ENCODE measurements at regions not wholly inside any gene's neighbourhood (a gene's known extent, or its start where the extent isn't known, plus 50 kb on each side); places are given as distances from the start of the nearest gene placed in this dataset.

DNA sequence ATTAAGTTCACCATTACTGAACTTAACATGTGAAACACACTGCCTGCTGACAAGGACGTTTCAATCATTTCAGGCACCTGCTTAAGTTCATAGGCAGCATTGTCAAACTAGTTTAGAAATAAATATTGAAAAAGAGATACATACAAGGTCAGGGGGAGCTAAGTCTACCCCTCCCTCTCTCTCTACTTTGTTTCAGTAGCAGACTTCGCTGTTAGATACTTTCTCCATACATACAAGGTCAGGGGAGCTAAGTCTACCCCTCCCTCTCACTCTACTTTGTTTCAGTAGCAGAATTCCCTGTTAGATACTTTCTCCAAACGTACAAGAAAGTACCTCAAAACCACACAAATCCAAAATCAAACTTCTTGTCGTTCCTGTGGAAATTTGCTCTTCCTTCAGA, 387.4 kb upstream of the PDE4D start:
- Mint-ChIP-seq H3K9me3 (ENCODE audit: insufficient read depth) (no peaks in the 10 kb centered on the region), H3K36me3 (ENCODE audit: low read depth) (no peaks in the 10 kb centered on the region), H3K27ac (no peak overlapping the region), H3K4me3 (no peak overlapping the region), H3K4me1 (ENCODE audit: low read depth) (no peaks in the 10 kb centered on the region), H3K27me3 (ENCODE audit: low read depth) (no peaks in the 10 kb centered on the region)
- ChIA-PET CTCF (no interaction called here), POLR2A (no interaction called here)
- no peak for DNase-seq
- ATAC-seq = no peak

GRCh38 chr5:60277941-60278340, 384.4 kb upstream of the PDE4D start:
- Mint-ChIP-seq H3K36me3 (ENCODE audit: low read depth) (no peaks in the 10 kb centered on the region), H3K4me1 (ENCODE audit: low read depth) (no peaks in the 10 kb centered on the region), H3K27ac (no peak overlapping the region), H3K9me3 (ENCODE audit: insufficient read depth) (no peaks in the 10 kb centered on the region), H3K27me3 (ENCODE audit: low read depth) (no peaks in the 10 kb centered on the region), H3K4me3 (no peak overlapping the region)
- no peak for ATAC-seq
- ChIA-PET CTCF (no interaction called here), POLR2A (interaction anchor here (0.6 kb wide), 1 partner anchor 36 kb away, joined by 3 read pairs; no protein-coding TSS in a partner anchor)
- no peak for DNase-seq

DNA sequence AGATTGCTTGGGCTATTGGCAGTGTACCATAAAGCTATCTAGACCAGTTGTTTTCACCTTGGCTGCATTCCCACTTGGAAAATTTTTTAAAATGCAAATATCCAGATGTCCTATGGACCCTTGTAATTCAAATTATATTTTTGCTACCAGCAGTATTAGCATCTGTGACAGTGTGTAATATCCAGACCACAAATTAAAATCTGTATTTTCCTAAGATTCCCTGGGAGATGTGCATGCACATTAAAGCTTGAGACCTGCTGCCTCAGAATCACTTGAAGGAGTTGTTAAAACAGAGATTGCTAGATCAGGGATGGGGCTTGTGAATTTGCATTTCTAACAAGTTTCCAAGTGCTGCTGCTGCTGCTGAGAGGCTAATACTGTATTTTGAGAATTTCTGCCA, 381.2 kb upstream of the PDE4D start:
- Mint-ChIP-seq H3K27ac (no peak overlapping the region), H3K9me3 (ENCODE audit: insufficient read depth) (no peaks in the 10 kb centered on the region), H3K36me3 (ENCODE audit: low read depth) (no peaks in the 10 kb centered on the region), H3K27me3 (ENCODE audit: low read depth) (no peaks in the 10 kb centered on the region), H3K4me1 (ENCODE audit: low read depth) (no peaks in the 10 kb centered on the region), H3K4me3 (no peak overlapping the region)
- POLR2A ChIA-PET = no interaction called here
- ATAC-seq = no peak
- CTCF ChIA-PET = no interaction called here
- DNase-seq = no peak

DNA sequence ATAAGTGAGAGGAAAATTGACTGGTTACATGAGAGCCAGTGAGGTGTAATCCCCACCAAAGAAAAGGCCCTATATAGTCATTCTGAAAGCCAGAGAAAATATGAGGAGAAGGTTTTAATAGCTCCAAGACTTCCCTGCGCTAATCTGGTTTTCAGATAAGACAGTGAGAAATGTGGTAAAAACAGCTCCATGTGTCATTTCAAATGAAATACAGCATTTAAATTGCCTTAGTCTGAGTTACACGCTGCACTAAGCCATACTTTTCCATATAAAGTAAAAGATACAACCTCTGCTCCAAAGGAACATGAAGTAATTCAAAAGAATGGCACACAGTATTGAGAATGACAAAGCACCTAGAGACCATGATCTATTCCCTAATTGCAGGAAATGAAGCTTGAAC, 378.0 kb upstream of the PDE4D start:
- Mint-ChIP-seq H3K9me3 (ENCODE audit: insufficient read depth) (no peaks in the 10 kb centered on the region), H3K27ac (no peak overlapping the region), H3K4me3 (no peak overlapping the region), H3K4me1 (ENCODE audit: low read depth) (no peaks in the 10 kb centered on the region), H3K27me3 (ENCODE audit: low read depth) (no peaks in the 10 kb centered on the region), H3K36me3 (ENCODE audit: low read depth) (no peaks in the 10 kb centered on the region)
- ChIA-PET CTCF (interaction anchor here (1.6 kb wide), 1 partner anchor 16 kb away, joined by 8 read pairs; no protein-coding TSS in a partner anchor), POLR2A (no interaction called here)
- DNase-seq (no peak), ATAC-seq (no peak)

GRCh38 chr5:60267907-60268306, 374.4 kb upstream of the PDE4D start:
- DNase-seq (no peak), ATAC-seq (no peak)
- Mint-ChIP-seq H3K36me3 (ENCODE audit: low read depth) (no peaks in the 10 kb centered on the region), H3K4me3 (no peak overlapping the region), H3K9me3 (ENCODE audit: insufficient read depth) (no peaks in the 10 kb centered on the region), H3K4me1 (ENCODE audit: low read depth) (no peaks in the 10 kb centered on the region), H3K27ac (no peak overlapping the region), H3K27me3 (ENCODE audit: low read depth) (no peaks in the 10 kb centered on the region)
- CTCF ChIA-PET = no interaction called here
- POLR2A ChIA-PET = no interaction called here

DNA sequence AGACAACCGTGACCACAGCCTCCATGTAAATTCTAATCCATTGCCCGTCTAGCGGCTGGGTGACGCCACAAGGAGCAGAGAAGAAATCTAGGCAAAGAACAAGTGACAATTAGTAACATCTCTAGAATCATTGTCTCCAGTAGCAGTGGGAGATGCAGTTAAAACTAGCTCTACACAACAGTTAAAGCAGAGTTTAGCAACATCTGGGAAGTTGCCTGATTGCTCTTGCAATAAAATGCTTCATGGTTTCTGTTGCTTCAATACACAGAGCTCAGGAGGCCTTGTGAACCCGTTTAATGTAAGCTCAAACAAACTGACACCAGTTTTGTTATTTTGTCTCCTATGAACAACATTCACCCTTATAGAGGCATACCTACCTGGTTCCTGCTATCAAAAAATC, 369.8 kb upstream of the PDE4D start:
- H3K27ac Mint-ChIP-seq = no peak overlapping the region
- no peak for ATAC-seq
- no peaks in the 10 kb centered on the region for H3K27me3 Mint-ChIP-seq (ENCODE audit: low read depth)
- no peak overlapping the region for H3K4me3 Mint-ChIP-seq
- H3K4me1 Mint-ChIP-seq (ENCODE audit: low read depth) = no peaks in the 10 kb centered on the region
- DNase-seq = no peak
- H3K36me3 Mint-ChIP-seq (ENCODE audit: low read depth) = no peaks in the 10 kb centered on the region
- ChIA-PET CTCF (no interaction called here), POLR2A (no interaction called here)
- H3K9me3 Mint-ChIP-seq (ENCODE audit: insufficient read depth) = no peaks in the 10 kb centered on the region

DNA sequence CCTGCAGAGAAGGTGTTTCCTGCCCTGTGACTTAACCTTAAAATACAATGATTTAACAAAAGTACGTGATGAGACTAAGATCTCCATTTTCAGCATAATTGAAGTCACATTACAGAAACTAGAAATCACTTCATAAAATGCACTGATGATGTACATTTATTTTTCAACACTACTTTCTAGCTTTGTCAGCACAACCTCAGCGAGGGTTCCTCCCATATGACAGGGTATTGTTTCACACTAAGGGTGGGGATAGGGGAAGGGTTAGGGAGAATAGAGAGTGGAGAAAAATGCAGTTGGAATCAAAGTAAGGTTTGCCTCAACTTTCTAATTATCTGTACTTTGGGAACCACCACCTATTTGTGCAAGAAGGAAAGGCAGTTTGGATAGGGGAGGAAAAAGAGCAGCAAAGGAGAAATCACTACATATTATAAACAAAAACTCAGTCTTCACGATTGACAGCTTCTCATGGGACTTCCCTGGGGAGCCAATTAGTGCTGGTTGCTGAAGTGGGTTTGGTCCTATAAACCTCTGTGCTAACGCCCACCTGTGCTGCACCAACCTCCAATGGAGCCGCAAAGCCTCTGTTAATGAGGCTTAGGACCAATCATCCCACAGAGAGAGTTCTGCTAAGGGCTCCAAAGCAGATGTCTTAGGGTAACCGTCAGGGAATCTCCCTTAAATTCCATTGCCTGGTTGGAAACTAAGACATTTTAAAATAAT, 369.2 kb upstream of the PDE4D start:
- H3K36me3 Mint-ChIP-seq (ENCODE audit: low read depth) = no peaks in the 10 kb centered on the region
- ATAC-seq = no peak

DNA sequence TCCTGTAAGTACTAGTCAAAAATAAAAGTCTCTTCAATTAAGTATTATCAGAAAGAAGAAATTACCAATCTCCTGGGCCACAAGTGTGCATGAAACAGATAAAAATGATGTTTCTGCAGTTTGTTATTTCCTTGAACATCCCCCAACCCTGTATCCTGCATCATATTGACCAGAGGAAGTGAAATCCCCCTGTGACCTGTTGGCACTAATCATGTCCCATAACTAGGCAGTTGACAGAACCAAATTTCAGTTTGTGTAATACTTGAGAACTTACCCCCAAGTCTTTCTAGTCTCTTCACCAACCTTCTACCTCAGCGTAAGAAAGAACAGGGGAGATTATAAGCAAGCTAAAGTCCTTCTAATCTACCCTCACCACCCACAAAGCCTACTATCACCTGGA, 368.2 kb upstream of the PDE4D start:
- POLR2A ChIA-PET = no interaction called here
- Mint-ChIP-seq H3K27me3 (ENCODE audit: low read depth) (no peaks in the 10 kb centered on the region), H3K4me1 (ENCODE audit: low read depth) (no peaks in the 10 kb centered on the region), H3K4me3 (no peak overlapping the region), H3K9me3 (ENCODE audit: insufficient read depth) (no peaks in the 10 kb centered on the region), H3K27ac (no peak overlapping the region), H3K36me3 (ENCODE audit: low read depth) (no peaks in the 10 kb centered on the region)
- ATAC-seq = no peak
- no peak for DNase-seq
- CTCF ChIA-PET = no interaction called here

More for the DNA sequence above, 369.2 kb upstream of the PDE4D start:
- Mint-ChIP-seq H3K4me3 (no peak overlapping the region), H3K27me3 (ENCODE audit: low read depth) (no peaks in the 10 kb centered on the region), H3K9me3 (ENCODE audit: insufficient read depth) (no peaks in the 10 kb centered on the region), H3K27ac (no peak overlapping the region), H3K4me1 (ENCODE audit: low read depth) (no peaks in the 10 kb centered on the region)
- ChIA-PET POLR2A (no interaction called here), CTCF (no interaction called here)
- DNase-seq = no peak

GRCh38 chr5:60260658-60261057, 367.1 kb upstream of the PDE4D start:
- ATAC-seq (no peak), DNase-seq (no peak)
- Mint-ChIP-seq H3K27ac (no peak overlapping the region), H3K4me3 (no peak overlapping the region), H3K9me3 (ENCODE audit: insufficient read depth) (no peaks in the 10 kb centered on the region), H3K36me3 (ENCODE audit: low read depth) (no peaks in the 10 kb centered on the region), H3K4me1 (ENCODE audit: low read depth) (no peaks in the 10 kb centered on the region), H3K27me3 (ENCODE audit: low read depth) (no peaks in the 10 kb centered on the region)
- ChIA-PET POLR2A (no interaction called here), CTCF (no interaction called here)

- CTCF ChIA-PET = no interaction called here
- Mint-ChIP-seq H3K27ac (no peak overlapping the region), H3K27me3 (ENCODE audit: low read depth) (no peaks in the 10 kb centered on the region)
These were observed 366.2 kb upstream of the PDE4D start for GRCh38 chr5:60259730-60260129.

GRCh38 chr5:60257596-60258271, 364.2 kb upstream of the PDE4D start:
- Mint-ChIP-seq H3K9me3 (ENCODE audit: insufficient read depth) (no peaks in the 10 kb centered on the region), H3K4me1 (ENCODE audit: low read depth) (no peaks in the 10 kb centered on the region), H3K27ac (no peak overlapping the region), H3K36me3 (ENCODE audit: low read depth) (no peaks in the 10 kb centered on the region), H3K4me3 (no peak overlapping the region), H3K27me3 (ENCODE audit: low read depth) (no peaks in the 10 kb centered on the region)
- ChIA-PET CTCF (no interaction called here), POLR2A (no interaction called here)
- DNase-seq (no peak), ATAC-seq (no peak)

More at GRCh38 chr5:60259730-60260129, 366.2 kb upstream of the PDE4D start:
- no peaks in the 10 kb centered on the region for H3K4me1 Mint-ChIP-seq (ENCODE audit: low read depth)
- POLR2A ChIA-PET = no interaction called here
- DNase-seq (no peak), ATAC-seq (no peak)
- no peaks in the 10 kb centered on the region for H3K9me3 Mint-ChIP-seq (ENCODE audit: insufficient read depth)
- no peaks in the 10 kb centered on the region for H3K36me3 Mint-ChIP-seq (ENCODE audit: low read depth)
- no peak overlapping the region for H3K4me3 Mint-ChIP-seq

DNA sequence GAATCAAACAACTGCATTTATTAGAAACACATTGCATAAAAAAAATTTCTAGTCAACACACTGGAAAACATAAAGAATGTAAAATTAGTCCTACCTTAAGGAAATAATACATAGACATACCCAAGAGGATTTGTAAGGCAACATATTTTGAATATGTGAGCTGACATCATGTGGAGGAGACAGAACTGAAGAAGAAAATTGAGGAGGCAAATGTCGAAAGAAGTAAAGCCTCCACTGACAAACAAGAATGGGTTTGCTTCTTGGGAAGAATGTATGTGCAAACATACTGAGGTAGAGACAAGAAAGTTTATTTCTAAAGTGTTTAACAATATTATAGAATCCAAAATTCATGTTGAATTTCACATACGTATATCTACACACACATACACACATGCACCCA, 363.0 kb upstream of the PDE4D start:
- no peak for DNase-seq
- Mint-ChIP-seq H3K4me1 (ENCODE audit: low read depth) (no peaks in the 10 kb centered on the region), H3K9me3 (ENCODE audit: insufficient read depth) (no peaks in the 10 kb centered on the region), H3K36me3 (ENCODE audit: low read depth) (no peaks in the 10 kb centered on the region), H3K4me3 (no peak overlapping the region), H3K27ac (no peak overlapping the region), H3K27me3 (ENCODE audit: low read depth) (no peaks in the 10 kb centered on the region)
- ChIA-PET CTCF (no interaction called here), POLR2A (no interaction called here)
- ATAC-seq = no peak

GRCh38 chr5:60248901-60249300, 355.4 kb upstream of the PDE4D start:
- Mint-ChIP-seq H3K4me3 (no peak overlapping the region), H3K9me3 (ENCODE audit: insufficient read depth) (no peaks in the 10 kb centered on the region), H3K4me1 (ENCODE audit: low read depth) (no peaks in the 10 kb centered on the region), H3K27me3 (ENCODE audit: low read depth) (no peaks in the 10 kb centered on the region), H3K27ac (no peak overlapping the region), H3K36me3 (ENCODE audit: low read depth) (no peaks in the 10 kb centered on the region)
- ATAC-seq = no peak
- CTCF ChIA-PET = no interaction called here
- POLR2A ChIA-PET = no interaction called here
- DNase-seq = no peak
